Neural cell (in vitro differentiated cells): ENCODE measurements at regions not wholly inside any gene's neighbourhood (a gene's known extent, or its start where the extent isn't known, plus 50 kb on each side); places are given as distances from the start of the nearest gene placed in this dataset.

Experiments used
- CTCF ChIP-seq: fragments of 450-650 bp; IDR thresholded peaks from 2 replicates; pipeline ENCODE4 v1.5.1; 2014; ENCODE audit warnings: antibody characterized with exemption, mild to moderate bottlenecking, moderate library complexity; ENCODE audit not compliant: poor library complexity, severe bottlenecking
- EZH2 ChIP-seq: fragments of 200-600, 300-800 bp; shearing (Covaris generic), sonication (generic); IDR thresholded peaks from 2 replicates; pipeline ENCODE4 v1.6.1; 2014; ENCODE audit warnings: antibody characterized with exemption, low read length, borderline replicate concordance, mild to moderate bottlenecking; ENCODE audit not compliant: insufficient read depth, poor library complexity, severe bottlenecking
- MXI1 ChIP-seq: fragments of 450-650 bp; conservative IDR thresholded peaks from 2 replicates; pipeline ENCODE4 v1.6.1; 2014; ENCODE audit warnings: antibody characterized with exemption, mild to moderate bottlenecking; ENCODE audit not compliant: poor library complexity, severe bottlenecking
- POLR2AphosphoS5 ChIP-seq: IDR thresholded peaks from 2 replicates; pipeline ENCODE4 v1.6.1; 2012
- RAD21 ChIP-seq: fragments of 450-650 bp; conservative IDR thresholded peaks from 2 replicates; pipeline ENCODE4 v1.6.1; 2014; ENCODE audit warnings: antibody characterized with exemption, mild to moderate bottlenecking, moderate library complexity
- REST ChIP-seq: IDR thresholded peaks from 2 replicates; pipeline ENCODE4 v1.6.1; 2012; ENCODE audit warnings: borderline replicate concordance

DNA sequence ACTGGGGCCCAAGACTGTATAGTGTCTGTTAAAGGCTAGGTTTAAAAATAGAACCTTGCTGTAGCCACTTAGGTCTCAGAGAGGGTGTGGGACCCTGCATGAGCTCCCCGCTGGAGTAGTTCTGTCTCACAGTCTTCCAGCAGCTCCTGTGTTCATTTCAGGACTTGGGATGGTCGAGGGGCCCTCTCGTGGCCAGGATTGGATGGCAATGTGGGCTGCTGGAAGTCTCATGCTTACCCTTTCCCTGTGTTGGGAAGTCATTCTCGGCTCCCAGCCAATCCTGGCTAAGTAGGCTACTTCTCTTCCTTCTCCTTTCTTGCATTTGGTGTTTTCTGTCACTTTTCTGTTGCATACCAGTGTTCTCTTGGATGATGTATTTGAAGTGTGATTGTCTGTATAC is 284.0 kb upstream of the GCFC2 start:
- no peak for TF ChIP-seq CTCF
- no peak for TF ChIP-seq POLR2AphosphoS5
- TF ChIP-seq EZH2 = no peak
- no peak for TF ChIP-seq REST
- no peak for TF ChIP-seq MXI1
- no peak for TF ChIP-seq RAD21
